ENCODE measurements at regions not wholly inside any gene's neighbourhood (a gene's known extent, or its start where the extent isn't known, plus 50 kb on each side); places are given as distances from the start of the nearest gene placed in this dataset.

DNA sequence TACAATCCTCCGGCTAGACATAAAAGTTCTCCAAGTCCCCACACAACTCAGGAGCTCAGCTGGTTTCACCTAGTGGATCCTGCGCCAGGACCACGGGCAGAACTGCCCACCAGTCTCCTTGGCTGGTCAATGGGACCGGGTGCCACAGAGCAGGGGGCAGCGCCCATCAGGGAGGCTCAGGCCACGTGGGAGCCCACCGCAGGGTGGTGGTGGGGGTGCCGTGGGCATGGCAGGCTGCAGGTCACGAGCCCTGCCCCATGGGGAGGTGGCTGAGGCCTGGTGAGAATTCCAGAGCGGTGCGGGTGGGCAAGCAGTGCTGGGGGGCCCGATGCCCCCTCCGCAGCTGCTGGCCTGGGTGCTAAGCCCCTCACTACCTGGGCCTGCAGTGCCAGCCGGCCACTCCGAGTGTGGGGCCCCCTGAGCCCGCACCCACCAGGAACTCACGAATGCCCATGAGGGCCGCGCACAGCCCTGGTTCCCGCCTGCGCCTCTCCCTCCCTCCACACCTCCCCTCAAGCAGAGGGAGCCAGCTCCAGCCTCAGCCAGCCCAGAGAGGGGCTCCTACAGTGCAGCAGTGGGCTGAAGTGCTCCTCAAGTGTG, 1091.9 kb upstream of the TENM4 start:
- no peak for DNase-seq

GRCh38 chr11:80529726-80530125, 1088.9 kb upstream of the TENM4 start:
- no peak for DNase-seq

DNA sequence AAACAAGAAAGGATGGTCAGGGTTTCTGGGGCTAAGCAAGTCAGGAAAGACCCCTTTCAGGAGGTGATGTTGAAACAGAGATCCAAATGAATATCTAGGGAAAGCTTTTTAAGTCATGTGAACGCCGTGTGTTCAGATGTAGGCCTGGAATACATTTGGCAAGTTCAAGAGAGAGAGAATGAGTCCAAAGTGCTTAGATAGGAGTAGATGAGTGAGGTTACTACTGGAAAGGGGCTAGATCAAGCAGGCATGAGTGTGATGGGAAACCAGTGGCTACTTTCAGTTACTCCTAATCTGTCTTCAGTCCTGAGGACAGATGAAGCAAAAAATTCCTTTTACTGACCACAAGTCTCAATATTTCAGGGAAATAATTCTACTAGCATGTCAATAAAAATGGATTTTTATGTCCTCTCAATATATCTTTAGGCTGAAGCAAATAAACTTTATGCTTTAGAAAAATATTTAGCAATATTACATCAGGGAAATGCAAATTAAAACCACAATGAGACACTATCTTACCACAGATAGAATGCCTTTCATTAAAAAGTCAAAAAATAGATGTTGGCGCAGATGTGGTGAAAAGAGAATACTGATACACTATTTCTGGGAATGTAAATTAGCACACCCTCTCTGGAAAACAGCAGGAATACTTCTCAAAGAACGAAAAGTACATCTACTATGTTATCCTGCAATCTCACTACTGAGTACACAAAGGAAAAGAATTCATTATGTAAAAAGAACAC, 1085.0 kb upstream of the TENM4 start:
- no peak for DNase-seq

DNA sequence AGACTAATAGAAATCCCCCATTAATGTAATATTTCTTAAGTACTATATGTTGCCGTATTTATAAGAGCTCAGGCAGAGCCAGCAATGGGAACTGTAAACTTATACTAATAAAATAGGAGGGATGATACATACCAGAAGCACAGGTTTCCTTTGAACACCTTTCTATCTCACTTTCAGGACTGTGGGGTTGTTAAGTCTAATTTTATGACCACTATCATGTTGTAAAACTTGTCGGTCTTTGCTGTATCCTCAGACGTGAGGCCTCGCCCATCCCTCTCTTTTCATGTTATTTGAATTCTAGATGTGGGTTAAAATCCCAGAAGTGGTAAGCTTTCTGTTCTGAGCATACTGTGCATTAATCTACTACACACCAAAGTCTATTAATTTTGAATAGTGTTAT, 1083.5 kb upstream of the TENM4 start:
- no peak for DNase-seq

- no peak for DNase-seq
Observed at GRCh38 chr11:80523057-80523456, 1082.2 kb upstream of the TENM4 start.

- no peak for DNase-seq
Observed at GRCh38 chr11:80521592-80521991, 1080.8 kb upstream of the TENM4 start.

DNA sequence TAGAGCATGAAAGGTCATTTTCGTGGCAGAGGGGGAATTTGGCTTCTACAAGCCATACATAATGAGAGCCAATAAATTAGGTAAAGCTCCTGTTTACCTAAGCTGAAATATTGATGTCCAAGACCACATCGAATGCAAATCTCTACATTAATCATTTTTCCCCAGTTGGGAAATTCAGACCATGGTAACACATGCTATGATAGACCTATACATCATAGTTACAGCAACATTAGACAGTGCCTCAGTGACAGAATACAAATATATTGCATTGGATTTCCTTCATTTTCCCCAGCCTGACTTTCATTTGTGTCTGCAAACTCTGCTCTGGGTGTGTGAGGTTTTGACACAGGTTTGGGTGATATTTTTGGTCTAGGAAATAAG, 1079.7 kb upstream of the TENM4 start:
- no peak for DNase-seq

DNA sequence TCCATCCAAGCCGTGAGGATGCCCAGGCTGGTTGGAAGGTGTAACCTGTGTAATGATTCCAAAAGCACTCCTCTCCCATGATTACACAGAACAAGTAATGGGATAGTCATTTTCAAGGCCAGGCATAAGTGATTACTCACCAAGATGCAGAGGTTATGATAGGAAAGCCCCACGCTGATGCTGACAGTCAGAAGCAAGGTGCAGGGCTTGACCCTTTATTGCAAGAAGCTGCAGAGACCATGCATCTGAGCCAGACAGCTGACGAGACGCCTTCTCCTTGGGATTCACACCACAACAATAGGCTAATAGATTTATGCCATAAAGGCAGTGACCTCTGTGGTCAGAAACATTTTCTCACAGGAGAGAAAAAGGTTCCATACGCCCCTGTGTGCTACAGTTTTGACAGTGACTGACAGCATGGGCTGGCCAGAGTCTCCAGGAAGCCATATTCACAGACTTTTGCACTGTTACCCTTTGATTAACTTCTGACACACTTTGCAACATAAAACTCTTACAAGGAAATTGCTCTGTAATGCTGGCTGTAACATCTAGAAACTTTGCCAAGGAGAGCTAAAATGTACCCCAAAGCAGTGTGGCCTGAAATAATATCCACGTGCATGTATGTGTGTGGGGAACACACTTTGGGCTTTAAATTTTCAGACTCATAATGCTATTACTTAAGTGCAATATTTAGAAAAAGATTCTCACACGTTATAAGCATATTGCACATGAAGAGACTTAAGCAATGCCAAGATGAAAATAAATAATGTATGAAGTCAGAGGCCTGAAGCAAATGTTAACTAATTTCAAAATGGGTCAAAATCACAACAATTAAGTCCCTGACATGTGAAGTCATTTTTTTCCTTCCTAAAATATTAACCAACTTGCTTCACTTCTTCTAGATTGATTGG, 1079.0 kb upstream of the TENM4 start:
- DNase-seq = no peak

DNA sequence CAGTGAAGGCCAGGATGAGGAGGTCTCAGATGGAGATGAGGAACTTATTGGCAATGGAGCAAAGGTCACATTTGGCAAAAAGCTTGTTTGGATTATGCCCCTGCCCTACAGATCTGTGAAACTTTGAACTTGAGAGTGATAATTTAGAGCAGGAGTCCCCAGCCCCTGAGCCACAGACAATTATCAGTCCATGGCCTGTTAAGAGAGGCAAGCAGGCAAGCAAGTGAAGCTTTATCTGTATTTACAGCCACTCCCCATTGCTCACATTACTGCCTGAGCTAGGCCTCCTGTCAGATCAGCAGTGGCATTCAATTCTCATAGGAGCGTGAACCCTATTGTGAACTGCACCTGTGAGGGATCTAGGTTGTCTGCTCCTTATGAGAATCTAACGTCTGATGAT, 1076.9 kb upstream of the TENM4 start:
- DNase-seq = no peak

GRCh38 chr11:80515097-80515496, 1074.3 kb upstream of the TENM4 start:
- DNase-seq = no peak

DNA sequence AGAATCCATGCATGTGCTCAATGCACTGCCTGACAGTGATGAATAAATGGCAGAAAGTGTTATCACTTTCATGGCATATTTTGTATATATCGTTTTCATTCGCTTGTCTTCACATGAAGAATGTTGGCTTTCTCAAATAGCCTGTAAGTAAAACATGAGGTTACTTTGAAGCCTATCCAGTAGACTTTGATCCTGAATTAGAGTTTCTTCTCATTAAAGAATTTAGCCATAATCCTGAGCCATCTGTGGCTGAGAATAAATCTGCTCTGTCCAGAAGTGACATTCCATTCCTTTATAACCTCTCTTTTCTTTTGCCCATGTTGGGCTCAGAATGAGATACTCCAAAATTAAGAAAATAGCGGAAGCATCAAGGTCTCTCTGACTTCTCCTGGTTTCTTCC, 1071.7 kb upstream of the TENM4 start:
- DNase-seq = no peak

DNA sequence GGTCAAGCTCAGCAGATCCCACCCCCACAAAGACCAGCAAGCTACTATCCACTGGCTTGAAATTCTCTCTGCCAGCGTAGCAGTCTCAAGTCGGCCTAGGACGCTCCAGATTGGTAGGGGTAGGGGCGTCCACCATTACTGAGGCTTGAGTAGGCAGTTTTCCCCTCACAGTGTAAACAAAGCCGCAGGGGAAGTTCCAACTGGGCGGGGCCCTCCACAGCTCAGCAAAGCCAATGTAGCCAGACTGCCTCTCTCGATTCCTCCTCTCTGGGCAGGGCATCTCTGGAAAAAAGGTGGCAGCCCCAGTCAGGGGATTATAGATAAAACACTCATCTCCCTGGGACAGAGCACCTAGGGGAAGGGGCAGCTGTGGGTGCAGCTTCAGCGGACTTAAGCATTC, 1064.9 kb upstream of the TENM4 start:
- no peak for DNase-seq

GRCh38 chr11:80503990-80504389, 1063.2 kb upstream of the TENM4 start:
- DNase-seq = no peak

DNA sequence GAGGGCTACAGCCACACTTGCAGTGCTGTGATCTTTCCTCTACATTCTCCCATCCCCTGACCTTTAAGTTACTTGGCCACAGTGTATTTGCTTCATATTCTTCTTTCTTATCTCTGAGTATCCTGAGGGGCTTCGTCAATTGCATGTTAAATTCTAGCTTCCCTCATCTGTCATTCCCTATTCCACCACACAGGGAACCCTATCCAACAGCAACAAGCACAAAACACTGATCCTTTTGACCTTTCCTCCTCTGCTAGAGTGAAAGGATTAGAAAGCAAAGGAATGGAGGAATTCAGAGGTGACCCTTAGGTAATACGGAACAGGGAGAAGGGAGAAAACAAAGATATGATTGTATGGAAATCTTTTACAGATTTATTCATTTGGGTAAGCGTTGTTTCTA, 1061.7 kb upstream of the TENM4 start:
- no peak for DNase-seq

GRCh38 chr11:80495116-80495515, 1054.3 kb upstream of the TENM4 start:
- DNase-seq = no peak

GRCh38 chr11:80487952-80488351, 1047.1 kb upstream of the TENM4 start:
- DNase-seq = no peak

- DNase-seq = no peak
Observed at GRCh38 chr11:80486678-80487077, 1045.8 kb upstream of the TENM4 start.

DNA sequence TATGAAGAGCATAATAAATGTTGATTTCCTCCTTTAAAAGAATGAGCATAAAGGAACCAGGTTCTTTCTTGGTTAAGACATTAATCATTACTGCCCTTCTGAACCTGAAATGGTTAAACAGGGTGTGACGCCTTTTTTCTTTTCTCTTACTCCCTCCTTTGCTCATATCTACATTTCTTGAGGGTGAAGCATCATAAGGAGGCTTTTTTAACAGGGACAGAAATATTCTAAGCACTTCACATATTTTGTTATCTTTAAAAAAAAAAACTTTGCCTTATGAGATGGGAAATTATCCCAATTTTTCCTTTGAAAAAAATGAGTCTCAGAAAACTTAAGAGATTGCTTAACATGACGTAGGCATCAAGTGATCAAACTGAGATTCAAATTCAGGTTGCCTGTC, 1036.3 kb upstream of the TENM4 start:
- no peak for DNase-seq

DNA sequence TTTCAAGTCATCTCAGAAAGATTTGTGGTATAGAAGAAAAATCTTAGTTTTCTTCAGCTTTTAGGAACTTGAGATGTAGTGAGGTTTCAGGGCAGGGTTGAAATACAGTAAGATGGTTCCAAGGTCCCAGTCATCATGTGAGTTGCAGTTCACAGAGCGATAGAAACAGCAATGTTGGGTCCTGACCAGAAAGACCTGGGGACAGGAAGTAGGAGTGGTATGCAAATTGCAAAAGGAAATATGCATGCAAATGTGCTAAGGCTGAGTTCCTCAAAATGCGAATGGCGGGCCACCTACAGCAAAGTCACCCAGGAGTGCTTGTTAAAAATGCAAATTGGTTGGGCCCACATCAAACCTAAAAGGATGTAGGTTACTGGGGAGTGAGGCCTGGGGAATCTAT, 1032.7 kb upstream of the TENM4 start:
- no peak for DNase-seq

GRCh38 chr11:80469871-80470270, 1029.0 kb upstream of the TENM4 start:
- DNase-seq = no peak

- DNase-seq = no peak
Observed at GRCh38 chr11:80466570-80466969, 1025.7 kb upstream of the TENM4 start.

DNA sequence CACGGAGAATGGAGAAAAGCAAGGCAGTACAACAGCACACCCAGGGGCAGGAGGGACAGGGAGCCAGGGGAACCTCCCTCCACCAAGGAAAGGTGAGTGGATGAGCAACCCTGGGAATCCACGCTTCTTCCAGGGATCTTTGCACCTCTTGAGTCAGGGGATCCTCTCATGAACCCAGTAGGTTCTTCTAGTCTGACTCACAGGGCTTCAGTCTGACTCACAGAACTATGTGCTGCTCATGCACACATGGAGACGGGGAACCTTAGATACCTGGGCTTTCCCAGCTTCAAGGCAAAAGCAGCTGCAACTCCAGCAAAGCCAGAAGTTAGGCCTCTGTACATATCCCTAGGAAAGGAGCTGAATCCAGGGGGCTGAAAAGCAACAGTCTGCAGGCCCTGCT, 1021.4 kb upstream of the TENM4 start:
- no peak for DNase-seq

- no peak for DNase-seq
Observed at GRCh38 chr11:80458376-80458775, 1017.5 kb upstream of the TENM4 start.

GRCh38 chr11:80457823-80458222, 1017.0 kb upstream of the TENM4 start:
- DNase-seq = no peak
